A172 (cell line): ENCODE measurements at regions not wholly inside any gene's neighbourhood (a gene's known extent, or its start where the extent isn't known, plus 50 kb on each side); places are given as distances from the start of the nearest gene placed in this dataset.
"Not testable (repeated sequence)": the region's sequence is repeated elsewhere in the genome, so short reads cannot be mapped to it uniquely, and the experiment has no call there.

Experiments used
- DNase-seq: peaks from one replicate; pipeline ENCODE4 v3.0.0-alpha.2; 2015; ENCODE audit warnings: low spot score

- no peak for DNase-seq
Observed at GRCh38 chr10:53650794-53651193, 878.2 kb upstream of the MBL2 start.

GRCh38 chr10:53647221-53647620 lies 874.6 kb upstream of the MBL2 start:
- DNase-seq, result not testable (repeated sequence)

- no peak for DNase-seq
Observed at GRCh38 chr10:53646525-53646924, 873.9 kb upstream of the MBL2 start.

GRCh38 chr10:53645951-53646350 lies 873.4 kb upstream of the MBL2 start:
- DNase-seq, result no peak

- DNase-seq, result no peak
Observed at GRCh38 chr10:53638006-53638405, 865.4 kb upstream of the MBL2 start.

GRCh38 chr10:53624722-53625121 lies 852.1 kb upstream of the MBL2 start:
- DNase-seq, result no peak

GRCh38 chr10:53622201-53622600 lies 849.6 kb upstream of the MBL2 start:
- DNase-seq, result no peak

- no peak for DNase-seq
Observed at GRCh38 chr10:53619671-53620070, 847.1 kb upstream of the MBL2 start.

- no peak for DNase-seq
Observed at GRCh38 chr10:53607691-53608090, 835.1 kb upstream of the MBL2 start.

GRCh38 chr10:53606981-53607380 lies 834.4 kb upstream of the MBL2 start:
- no peak for DNase-seq

GRCh38 chr10:53601260-53601875 lies 828.8 kb upstream of the MBL2 start:
- DNase-seq, result peak; percentile 19

GRCh38 chr10:53598914-53599313 lies 826.3 kb upstream of the MBL2 start:
- DNase-seq, result no peak

- no peak for DNase-seq
Observed at GRCh38 chr10:53597835-53598251, 825.3 kb upstream of the MBL2 start.

GRCh38 chr10:53580465-53580864 lies 807.9 kb upstream of the MBL2 start:
- no peak for DNase-seq

- no peak for DNase-seq
Observed at GRCh38 chr10:53579773-53580172, 807.2 kb upstream of the MBL2 start.

- no peak for DNase-seq
Observed at GRCh38 chr10:53574024-53574423, 801.4 kb upstream of the MBL2 start.

- no peak for DNase-seq
Observed at GRCh38 chr10:53573498-53573897, 800.9 kb upstream of the MBL2 start.

- no peak for DNase-seq
Observed at GRCh38 chr10:53572799-53573198, 800.2 kb upstream of the MBL2 start.

GRCh38 chr10:53570221-53570620 lies 797.6 kb upstream of the MBL2 start:
- no peak for DNase-seq

GRCh38 chr10:53569455-53569854 lies 796.9 kb upstream of the MBL2 start:
- DNase-seq, result no peak

- DNase-seq, result no peak
Observed at GRCh38 chr10:53548664-53549063, 776.1 kb upstream of the MBL2 start.

GRCh38 chr10:53547364-53547763 lies 774.8 kb upstream of the MBL2 start:
- DNase-seq, result no peak

GRCh38 chr10:53543410-53543809 lies 770.8 kb upstream of the MBL2 start:
- DNase-seq, result no peak

GRCh38 chr10:53537508-53537907 lies 764.9 kb upstream of the MBL2 start:
- no peak for DNase-seq
